H9 (cell line): ENCODE measurements at regions not wholly inside any gene's neighbourhood (a gene's known extent, or its start where the extent isn't known, plus 50 kb on each side); places are given as distances from the start of the nearest gene placed in this dataset.

Experiments used
- DNase-seq: peaks from one replicate; pipeline ENCODE4 v3.0.0-alpha.2; 2017
- H2AFZ ChIP-seq: one replicate; pipeline ENCODE4 v1.6.1; 2013; ENCODE audit warnings: mild to moderate bottlenecking, low read length, control low read depth, moderate library complexity
- H2AK5ac ChIP-seq: 2 replicates; pipeline ENCODE4 v1.6.1; 2013; ENCODE audit warnings: low read length, control low read depth, mixed read lengths; ENCODE audit not compliant: insufficient read length
- H2BK120ac ChIP-seq: one replicate; pipeline ENCODE4 v1.6.1; 2013; ENCODE audit warnings: low read depth, mild to moderate bottlenecking, low read length, control low read depth, inconsistent platforms; ENCODE audit not compliant: poor library complexity, severe bottlenecking
- H2BK12ac ChIP-seq: 2 replicates; pipeline ENCODE4 v1.6.1; 2013; ENCODE audit warnings: low read length, control low read depth, mixed read lengths, low read depth; ENCODE audit not compliant: insufficient read length
- H2BK15ac ChIP-seq: 2 replicates; pipeline ENCODE4 v1.6.1; 2013; ENCODE audit warnings: low read depth, low read length, control low read depth
- H2BK20ac ChIP-seq: one replicate; pipeline ENCODE4 v1.6.1; 2013; ENCODE audit warnings: low read depth, mild to moderate bottlenecking, low read length, control low read depth, inconsistent platforms; ENCODE audit not compliant: poor library complexity, severe bottlenecking
- H2BK5ac ChIP-seq: 2 replicates; pipeline ENCODE4 v1.6.1; 2013; ENCODE audit warnings: low read length, control low read depth, mixed read lengths; ENCODE audit not compliant: insufficient read length
- H3K14ac ChIP-seq: 2 replicates; pipeline ENCODE4 v1.6.1; 2013; ENCODE audit warnings: low read length, control low read depth; ENCODE audit not compliant: insufficient read depth
- H3K18ac ChIP-seq: 2 replicates; pipeline ENCODE4 v1.6.1; 2013; ENCODE audit warnings: low read depth, mild to moderate bottlenecking, mixed read lengths, low read length, control low read depth; ENCODE audit not compliant: insufficient read length
- H3K23ac ChIP-seq: 2 replicates; pipeline ENCODE4 v1.6.1; 2013; ENCODE audit warnings: low read length, control low read depth, mixed read lengths, low read depth; ENCODE audit not compliant: insufficient read length
- H3K23me2 ChIP-seq: 2 replicates; pipeline ENCODE4 v1.6.1; 2013; ENCODE audit warnings: low read depth, mild to moderate bottlenecking, mixed read lengths, low read length, control low read depth; ENCODE audit not compliant: insufficient read length, poor library complexity, severe bottlenecking
- H3K27ac ChIP-seq: 2 replicates; pipeline ENCODE4 v1.5.1; 2013; ENCODE audit warnings: low read length, control low read depth, mixed read lengths, low read depth; ENCODE audit not compliant: insufficient read length
- H3K27me3 ChIP-seq: 2 replicates; pipeline ENCODE4 v1.6.1; 2013; ENCODE audit warnings: low read length, control low read depth, inconsistent platforms; ENCODE audit not compliant: insufficient read depth
- H3K4ac ChIP-seq: 2 replicates; pipeline ENCODE4 v1.6.1; 2013; ENCODE audit warnings: low read depth, mild to moderate bottlenecking, control low read depth, inconsistent platforms, low read length, moderate library complexity
- H3K4me1 ChIP-seq: 2 replicates; pipeline ENCODE4 v1.6.1; 2013; ENCODE audit warnings: low read length, control low read depth, inconsistent platforms; ENCODE audit not compliant: insufficient read depth
- H3K4me2 ChIP-seq: 2 replicates; pipeline ENCODE4 v1.6.1; 2013; ENCODE audit warnings: low read length, control low read depth, mixed read lengths; ENCODE audit not compliant: insufficient read length, insufficient read depth
- H3K56ac ChIP-seq: 2 replicates; pipeline ENCODE4 v1.6.1; 2013; ENCODE audit warnings: low read depth, mild to moderate bottlenecking, mixed read lengths, low read length, control low read depth; ENCODE audit not compliant: insufficient read length
- H3K79me1 ChIP-seq: 2 replicates; pipeline ENCODE4 v1.6.1; 2013; ENCODE audit warnings: low read depth, mild to moderate bottlenecking, moderate library complexity, low read length, control low read depth, inconsistent platforms; ENCODE audit not compliant: insufficient read depth, poor library complexity, severe bottlenecking
- H3K79me2 ChIP-seq: 2 replicates; pipeline ENCODE4 v1.6.1; 2013; ENCODE audit warnings: low read length, control low read depth, inconsistent platforms; ENCODE audit not compliant: insufficient read depth
- H3K9ac ChIP-seq: 2 replicates; pipeline ENCODE4 v1.6.1; 2013; ENCODE audit warnings: low read length, control low read depth, mixed read lengths; ENCODE audit not compliant: insufficient read length; ENCODE audit errors: extremely low read depth
- H3K9me3 ChIP-seq: one replicate; pipeline ENCODE4 v1.6.1; 2013; ENCODE audit warnings: low read depth, low read length, inconsistent platforms; ENCODE audit not compliant: control insufficient read depth
- H3T11ph ChIP-seq: one replicate; pipeline ENCODE4 v1.6.1; 2013; ENCODE audit warnings: mild to moderate bottlenecking, low read length, control low read depth, inconsistent platforms
- H4K20me1 ChIP-seq: one replicate; pipeline ENCODE4 v1.6.1; 2013; ENCODE audit not compliant: control insufficient read depth, insufficient read length, insufficient read depth
- H4K5ac ChIP-seq: 2 replicates; pipeline ENCODE4 v1.6.1; 2013; ENCODE audit warnings: low read depth, mild to moderate bottlenecking, mixed read lengths, low read length, control low read depth; ENCODE audit not compliant: insufficient read length
- H4K8ac ChIP-seq: replicated peaks from 2 replicates; pipeline ENCODE4 v1.6.1; 2013; ENCODE audit warnings: low read length, control low read depth, mixed read lengths, low read depth; ENCODE audit not compliant: insufficient read length
- H4K91ac ChIP-seq: 2 replicates; pipeline ENCODE4 v1.6.1; 2013; ENCODE audit warnings: low read depth, mild to moderate bottlenecking, moderate library complexity, mixed read lengths, low read length, control low read depth; ENCODE audit not compliant: insufficient read length
- H3K27ac Mint-ChIP-seq, 3 experiments: 2 replicates in 2 of 3; 3 replicates in 1 of 3; pipeline ENCODE4 v1.8.0; 2020 to 2021; ENCODE audit warnings: mixed read lengths in 3 of 3, mild to moderate bottlenecking in 1 of 3, moderate library complexity in 1 of 3
- H3K27me3 Mint-ChIP-seq: 2 replicates; pipeline ENCODE4 v1.8.0; 2021; ENCODE audit warnings: low read depth, mild to moderate bottlenecking, moderate library complexity, mixed read lengths
- H3K36me3 Mint-ChIP-seq, 3 experiments: 2 replicates in 2 of 3; 3 replicates in 1 of 3; pipeline ENCODE4 v1.8.0; 2020 to 2021; ENCODE audit warnings: low read depth in 3 of 3, mixed read lengths in 3 of 3; ENCODE audit not compliant: insufficient read depth in 1 of 3
- H3K4me1 Mint-ChIP-seq, 2 experiments: 2 replicates each; pipeline ENCODE4 v1.8.0; 2020; ENCODE audit warnings: mixed read lengths in 2 of 2
- H3K4me3 Mint-ChIP-seq, 2 experiments: 2 replicates in 1 of 2; 3 replicates in 1 of 2; pipeline ENCODE4 v1.8.0; 2020 to 2021; ENCODE audit warnings: mild to moderate bottlenecking in 2 of 2, mixed read lengths in 2 of 2, moderate library complexity in 1 of 2
- H3K9me3 Mint-ChIP-seq, 2 experiments: 2 replicates in 1 of 2; 3 replicates in 1 of 2; pipeline ENCODE4 v1.8.0; 2020; ENCODE audit warnings: mild to moderate bottlenecking in 2 of 2, mixed read lengths in 2 of 2, moderate library complexity in 1 of 2
- WGBS: extraction: QIAGEN DNeasy Blood & Tissue Kit; methylation state at CpG from one replicate; pipeline ENCODE4 v1.1.7; 2013; ENCODE audit warnings: missing lambda C conversion rate, low lambda C conversion rate, mixed read lengths; ENCODE audit not compliant: insufficient read length; ENCODE audit errors: extremely low coverage; 5-methylcytosine and 5-hydroxymethylcytosine counted together
- TF ChIP-seq, protein P1 (sequence below): fragments of 200-600 bp; sonication (generic); conservative IDR thresholded peaks from 3 replicates; pipeline ENCODE4 v1.8.0; 2021; ENCODE audit warnings: antibody characterized with exemption, mild to moderate bottlenecking

DNA sequence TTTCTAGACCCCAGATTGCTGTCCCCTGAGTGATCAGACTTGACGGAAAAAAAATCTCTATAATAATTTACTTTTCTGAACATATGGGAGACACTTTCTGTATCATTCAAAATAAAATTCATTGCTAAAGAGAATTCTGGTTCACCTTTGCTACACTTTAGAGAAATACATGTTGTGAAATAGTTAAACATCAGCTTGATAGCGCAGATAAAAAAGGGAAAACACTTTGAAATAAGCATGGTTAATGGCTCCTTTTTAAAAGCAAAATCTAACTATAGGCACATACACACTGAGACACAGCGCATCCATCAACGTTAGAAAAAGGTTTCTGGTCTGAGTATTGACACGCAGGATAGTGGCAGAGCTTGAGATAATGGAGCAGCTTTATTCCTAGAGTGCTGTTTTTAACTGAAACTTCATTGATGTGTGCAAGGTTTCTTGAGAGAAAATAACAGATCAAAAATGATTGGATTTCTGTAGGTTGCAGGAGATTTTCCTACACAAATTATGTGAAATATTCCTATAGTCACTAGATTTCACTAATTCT lies 341.2 kb downstream of the MZT1 start:
- DNase-seq = no peak
- no peaks in the 10 kb centered on the region for H3K4me1 ChIP-seq
- H2BK15ac ChIP-seq = no peak overlapping the region
- no peaks in the 10 kb centered on the region for H3K27me3 ChIP-seq
- no peak overlapping the region for H3K4ac ChIP-seq
- H2BK120ac ChIP-seq = no peak overlapping the region
- no peak overlapping the region for H4K91ac ChIP-seq
- H3K14ac ChIP-seq = no peak overlapping the region
- H3K23me2 ChIP-seq = no peaks in the 10 kb centered on the region
- no CpG with 5 or more reads among the region's 5 CpGs for WGBS
- no peak overlapping the region for H4K5ac ChIP-seq
- Mint-ChIP-seq H3K27ac (no peak overlapping the region), H3K9me3 (no peaks in the 10 kb centered on the region), H3K27me3 (no peaks in the 10 kb centered on the region), H3K36me3 (no peaks in the 10 kb centered on the region), H3K4me3 (no peak overlapping the region), H3K4me1 (peaks cover 0 to 3% of the 10 kb centered on the region in 2 experiments; a peak in 1 of 4 replicates)
- no peaks in the 10 kb centered on the region for H3K9me3 ChIP-seq
- TF ChIP-seq, protein P1, sequence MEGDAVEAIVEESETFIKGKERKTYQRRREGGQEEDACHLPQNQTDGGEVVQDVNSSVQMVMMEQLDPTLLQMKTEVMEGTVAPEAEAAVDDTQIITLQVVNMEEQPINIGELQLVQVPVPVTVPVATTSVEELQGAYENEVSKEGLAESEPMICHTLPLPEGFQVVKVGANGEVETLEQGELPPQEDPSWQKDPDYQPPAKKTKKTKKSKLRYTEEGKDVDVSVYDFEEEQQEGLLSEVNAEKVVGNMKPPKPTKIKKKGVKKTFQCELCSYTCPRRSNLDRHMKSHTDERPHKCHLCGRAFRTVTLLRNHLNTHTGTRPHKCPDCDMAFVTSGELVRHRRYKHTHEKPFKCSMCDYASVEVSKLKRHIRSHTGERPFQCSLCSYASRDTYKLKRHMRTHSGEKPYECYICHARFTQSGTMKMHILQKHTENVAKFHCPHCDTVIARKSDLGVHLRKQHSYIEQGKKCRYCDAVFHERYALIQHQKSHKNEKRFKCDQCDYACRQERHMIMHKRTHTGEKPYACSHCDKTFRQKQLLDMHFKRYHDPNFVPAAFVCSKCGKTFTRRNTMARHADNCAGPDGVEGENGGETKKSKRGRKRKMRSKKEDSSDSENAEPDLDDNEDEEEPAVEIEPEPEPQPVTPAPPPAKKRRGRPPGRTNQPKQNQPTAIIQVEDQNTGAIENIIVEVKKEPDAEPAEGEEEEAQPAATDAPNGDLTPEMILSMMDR = no peak
- no peak overlapping the region for H3K9ac ChIP-seq
- H3T11ph ChIP-seq = no peak overlapping the region
- H3K4me2 ChIP-seq = no peak overlapping the region
- no peak overlapping the region for H3K23ac ChIP-seq
- H2BK5ac ChIP-seq = no peak overlapping the region
- H3K79me1 ChIP-seq = no peaks in the 10 kb centered on the region
- no peak overlapping the region for H2BK12ac ChIP-seq
- H2AFZ ChIP-seq = no peak overlapping the region
- H3K56ac ChIP-seq = no peak overlapping the region
- H2AK5ac ChIP-seq = no peak overlapping the region
- H3K79me2 ChIP-seq = no peaks in the 10 kb centered on the region
- no peak overlapping the region for H4K8ac ChIP-seq
- no peak overlapping the region for H3K18ac ChIP-seq
- no peaks in the 10 kb centered on the region for H4K20me1 ChIP-seq
- H3K27ac ChIP-seq = no peak overlapping the region
- H2BK20ac ChIP-seq = no peak overlapping the region
